Caco-2 (cell line): ENCODE measurements at regions not wholly inside any gene's neighbourhood (a gene's known extent, or its start where the extent isn't known, plus 50 kb on each side); places are given as distances from the start of the nearest gene placed in this dataset.

Source experiments
- BruUV-seq: library from RNA; stranded (reverse); fragments of 400-500 nt; replicated peaks from 2 replicates; lab custom pipeline; 2021; lab: Mats Ljungman, UMichigan
- CTCF ChIA-PET: fragments of 300-600 bp; sonication (Branson Sonifier 250); formaldehyde crosslinking; loops from one replicate; lab custom pipeline; 2022; ENCODE audit warnings: antibody characterized with exemption; lab: Charles Lee
- POLR2A ChIA-PET: fragments of 300-600 bp; sonication (Branson Sonifier 250); formaldehyde crosslinking; loops from one replicate; lab custom pipeline; 2022; ENCODE audit warnings: antibody characterized with exemption; lab: Charles Lee
- DNase-seq, 2 experiments: peaks; one replicate each; pipeline versions ENCODE4 v3.0.0 to v3.0.0-alpha.2; 2020 to 2022
- H3K27me3 ChIP-seq: replicated peaks from 2 replicates; pipeline ENCODE4 v1.6.0; 2011; ENCODE audit warnings: low read length; ENCODE audit not compliant: control insufficient read depth, insufficient read depth
- H3K36me3 ChIP-seq: 2 replicates; pipeline ENCODE4 v1.5.1; 2011; ENCODE audit warnings: low read length; ENCODE audit not compliant: control insufficient read depth, insufficient read depth
- H3K4me1 ChIP-seq: fragments of 250-450 bp; sonication (Bioruptor Pico); 2 replicates; pipeline ENCODE4 v1.5.1; 2020; ENCODE audit warnings: mild to moderate bottlenecking
- H3K4me3 ChIP-seq: 2 replicates; pipeline ENCODE4 v1.5.1; 2011; ENCODE audit warnings: low read depth, mild to moderate bottlenecking, control low read depth, low read length
- H3K9me3 ChIP-seq: fragments of 250-450 bp; sonication (Bioruptor Pico); 2 replicates; pipeline ENCODE4 v1.5.1; 2020; ENCODE audit warnings: mild to moderate bottlenecking, moderate library complexity
- H3K27ac Mint-ChIP-seq: one replicate; pipeline ENCODE4 v1.8.0; 2022; ENCODE audit warnings: mixed read lengths; ENCODE audit not compliant: unreplicated experiment
- H3K27me3 Mint-ChIP-seq: one replicate; pipeline ENCODE4 v1.8.0; 2022; ENCODE audit warnings: mixed read lengths; ENCODE audit not compliant: insufficient read depth, unreplicated experiment
- H3K36me3 Mint-ChIP-seq: one replicate; pipeline ENCODE4 v1.8.0; 2022; ENCODE audit warnings: mild to moderate bottlenecking, mixed read lengths; ENCODE audit not compliant: insufficient read depth, unreplicated experiment
- H3K4me1 Mint-ChIP-seq: one replicate; pipeline ENCODE4 v1.8.0; 2022; ENCODE audit warnings: low read depth, mixed read lengths; ENCODE audit not compliant: unreplicated experiment
- H3K4me3 Mint-ChIP-seq: one replicate; pipeline ENCODE4 v1.8.0; 2022; ENCODE audit warnings: mild to moderate bottlenecking, moderate library complexity, mixed read lengths; ENCODE audit not compliant: unreplicated experiment
- H3K9me3 Mint-ChIP-seq: one replicate; pipeline ENCODE4 v1.8.0; 2022; ENCODE audit warnings: mixed read lengths; ENCODE audit not compliant: unreplicated experiment
- intact Hi-C: fragments of 100-400 bp; cut with micrococcal nuclease; formaldehyde crosslinking; loops from one replicate; pipeline ENCODE4 v1.10.0; 2022; ENCODE audit not compliant: unreplicated experiment
- TF ChIP-seq, protein P1 (sequence below), 2 experiments: fragments of 200-600 bp in 1 of 2; IDR thresholded peaks; 1 replicate in 1 of 2; 2 replicates in 1 of 2; pipeline versions ENCODE4 v1.5.1 to v1.8.0; 2011 to 2022; ENCODE audit warnings: antibody characterized with exemption in 1 of 2, control low read depth in 1 of 2, inconsistent platforms in 1 of 2, low read depth in 1 of 2, low read length in 1 of 2, mild to moderate bottlenecking in 1 of 2, moderate library complexity in 1 of 2; ENCODE audit not compliant: insufficient read depth in 1 of 2, severe bottlenecking in 1 of 2, unreplicated experiment in 1 of 2

DNA sequence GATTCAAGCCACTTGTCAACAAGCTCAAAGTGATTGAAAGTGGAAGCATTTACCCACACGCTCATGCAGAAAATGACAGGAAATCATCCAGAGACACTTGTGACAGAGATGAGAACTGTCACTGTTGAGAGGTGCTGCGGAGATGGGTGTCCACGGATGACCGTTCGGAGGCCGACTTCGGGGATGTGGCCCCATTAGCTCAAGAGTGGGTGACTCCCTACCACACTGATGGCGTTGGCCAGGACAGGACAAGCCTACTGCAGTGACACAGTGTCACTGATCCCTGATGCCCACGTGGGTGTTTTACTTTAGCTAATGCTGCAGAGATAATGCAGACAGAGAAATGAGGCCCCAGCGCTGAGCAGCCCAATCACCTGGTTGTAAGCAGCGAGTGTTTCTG lies 81.5 kb upstream of the YWHAQ start:
- H3K9me3 Mint-ChIP-seq, result no peaks in the 10 kb centered on the region

DNA sequence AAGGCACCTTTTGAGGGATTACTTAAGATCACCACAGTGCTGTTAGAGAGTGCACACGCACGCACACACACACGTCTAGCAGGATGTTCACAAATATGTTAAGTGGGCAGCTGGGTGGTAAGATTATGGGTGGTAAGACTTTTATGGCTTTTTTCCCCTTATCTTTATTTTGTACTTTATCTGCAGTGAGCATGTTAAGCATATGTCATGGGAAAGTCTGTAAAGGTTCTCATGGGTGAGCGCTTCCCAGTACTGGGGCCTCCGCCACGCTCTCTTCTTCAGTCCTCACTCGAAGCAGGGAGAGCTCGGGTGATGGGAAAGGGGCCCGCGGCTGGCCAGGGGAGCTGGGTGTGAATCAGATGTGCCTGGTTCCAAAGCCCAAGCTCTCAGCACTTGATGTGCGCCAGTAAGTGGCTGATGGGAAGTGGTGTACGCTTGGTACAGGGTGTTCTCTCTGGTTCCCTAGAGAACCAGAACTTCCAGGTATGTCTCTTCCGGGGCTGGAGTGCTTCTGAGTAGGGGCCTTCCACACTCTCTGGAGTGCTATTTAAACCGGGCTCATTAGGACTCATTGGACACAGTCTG lies 83.9 kb upstream of the YWHAQ start:
- POLR2A ChIA-PET, result no interaction called here
- H3K27me3 ChIP-seq, result no peaks in the 10 kb centered on the region
- Mint-ChIP-seq H3K9me3 (no peaks in the 10 kb centered on the region), H3K4me1 (no peaks in the 10 kb centered on the region), H3K27ac (no peak overlapping the region), H3K36me3 (no peaks in the 10 kb centered on the region), H3K27me3 (no peaks in the 10 kb centered on the region), H3K4me3 (no peak overlapping the region)
- no peak for DNase-seq
- CTCF ChIA-PET, result no interaction called here
- TF ChIP-seq, protein P1, sequence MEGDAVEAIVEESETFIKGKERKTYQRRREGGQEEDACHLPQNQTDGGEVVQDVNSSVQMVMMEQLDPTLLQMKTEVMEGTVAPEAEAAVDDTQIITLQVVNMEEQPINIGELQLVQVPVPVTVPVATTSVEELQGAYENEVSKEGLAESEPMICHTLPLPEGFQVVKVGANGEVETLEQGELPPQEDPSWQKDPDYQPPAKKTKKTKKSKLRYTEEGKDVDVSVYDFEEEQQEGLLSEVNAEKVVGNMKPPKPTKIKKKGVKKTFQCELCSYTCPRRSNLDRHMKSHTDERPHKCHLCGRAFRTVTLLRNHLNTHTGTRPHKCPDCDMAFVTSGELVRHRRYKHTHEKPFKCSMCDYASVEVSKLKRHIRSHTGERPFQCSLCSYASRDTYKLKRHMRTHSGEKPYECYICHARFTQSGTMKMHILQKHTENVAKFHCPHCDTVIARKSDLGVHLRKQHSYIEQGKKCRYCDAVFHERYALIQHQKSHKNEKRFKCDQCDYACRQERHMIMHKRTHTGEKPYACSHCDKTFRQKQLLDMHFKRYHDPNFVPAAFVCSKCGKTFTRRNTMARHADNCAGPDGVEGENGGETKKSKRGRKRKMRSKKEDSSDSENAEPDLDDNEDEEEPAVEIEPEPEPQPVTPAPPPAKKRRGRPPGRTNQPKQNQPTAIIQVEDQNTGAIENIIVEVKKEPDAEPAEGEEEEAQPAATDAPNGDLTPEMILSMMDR (IDR thresholded peaks at IDR 0.05; ENCODE audit: insufficient read depth in 1 of 2, low read depth in 1 of 2, low read length in 1 of 2, severe bottlenecking in 1 of 2, unreplicated experiment in 1 of 2), result no peak
- H3K9me3 ChIP-seq, result no peaks in the 10 kb centered on the region
- H3K4me1 ChIP-seq, result peaks cover 4% of the 10 kb centered on the region; the same call in 1 of the 2 replicates
- intact Hi-C loops, result no loop called here
- BruUV-seq, result no TSS peak
- no peak overlapping the region for H3K4me3 ChIP-seq
- no peaks in the 10 kb centered on the region for H3K36me3 ChIP-seq

More for the DNA sequence above, 81.5 kb upstream of the YWHAQ start:
- Mint-ChIP-seq H3K4me3 (no peak overlapping the region), H3K4me1 (no peaks in the 10 kb centered on the region), H3K27ac (no peak overlapping the region), H3K36me3 (no peaks in the 10 kb centered on the region), H3K27me3 (no peaks in the 10 kb centered on the region)
- intact Hi-C loops, result no loop called here
- Histone ChIP-seq H3K4me3 (no peak overlapping the region), H3K27me3 (no peaks in the 10 kb centered on the region), H3K9me3 (no peaks in the 10 kb centered on the region), H3K36me3 (no peaks in the 10 kb centered on the region), H3K4me1 (peaks cover 11% of the 10 kb centered on the region)
- no TSS peak for BruUV-seq
- peak in 1 of 2 experiments; percentile 12 for DNase-seq
- POLR2A ChIA-PET, result no interaction called here
- CTCF ChIA-PET, result no interaction called here
- TF ChIP-seq, protein P1 (IDR thresholded peaks at IDR 0.05; ENCODE audit: insufficient read depth in 1 of 2, low read depth in 1 of 2, low read length in 1 of 2, severe bottlenecking in 1 of 2, unreplicated experiment in 1 of 2), result no peak

DNA sequence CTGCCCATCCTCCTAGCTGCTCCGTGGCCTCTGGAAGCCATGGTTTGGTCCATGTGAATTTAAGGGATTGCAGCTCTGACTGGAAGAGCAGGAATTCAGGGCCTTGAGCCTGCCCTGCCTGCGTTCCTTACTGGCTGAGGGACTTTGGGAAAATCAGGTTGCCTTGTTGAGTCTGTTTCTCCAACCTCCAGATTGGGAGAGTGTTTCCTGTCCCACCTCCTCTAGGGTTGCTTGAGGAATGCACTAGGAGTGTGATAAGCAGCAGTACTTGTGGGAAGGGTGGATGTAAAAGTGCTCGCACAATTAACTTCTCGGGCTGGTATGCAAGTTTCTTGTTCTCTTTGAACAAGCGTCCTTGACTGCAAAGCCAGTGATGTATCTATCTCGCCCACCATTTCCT lies 84.4 kb upstream of the YWHAQ start:
- BruUV-seq, result no TSS peak
- no peaks in the 10 kb centered on the region for H3K27me3 Mint-ChIP-seq
- Histone ChIP-seq H3K27me3 (no peaks in the 10 kb centered on the region), H3K9me3 (no peaks in the 10 kb centered on the region), H3K4me1 (peaks cover 4% of the 10 kb centered on the region; the same call in 1 of the 2 replicates), H3K4me3 (no peak overlapping the region), H3K36me3 (no peaks in the 10 kb centered on the region)
- intact Hi-C loops, result no loop called here
- H3K27ac Mint-ChIP-seq, result no peak overlapping the region
- no peaks in the 10 kb centered on the region for H3K9me3 Mint-ChIP-seq
- DNase-seq, result no peak
- TF ChIP-seq, protein P1 (IDR thresholded peaks at IDR 0.05; ENCODE audit: insufficient read depth in 1 of 2, low read depth in 1 of 2, low read length in 1 of 2, severe bottlenecking in 1 of 2, unreplicated experiment in 1 of 2), result no peak
- H3K36me3 Mint-ChIP-seq, result no peaks in the 10 kb centered on the region
- H3K4me3 Mint-ChIP-seq, result no peak overlapping the region
- no peaks in the 10 kb centered on the region for H3K4me1 Mint-ChIP-seq
- CTCF ChIA-PET, result no interaction called here
- POLR2A ChIA-PET, result no interaction called here
